Activated T-cell treated with anti-CD3 and anti-CD28 coated beads for 4 hours (primary cell): ENCODE measurements at regions not wholly inside any gene's neighbourhood (a gene's known extent, or its start where the extent isn't known, plus 50 kb on each side); places are given as distances from the start of the nearest gene placed in this dataset.
"Not testable (repeated sequence)": the region's sequence is repeated elsewhere in the genome, so short reads cannot be mapped to it uniquely, and the experiment has no call there.

Source experiments
- DNase-seq: peaks from one replicate; pipeline ENCODE4 v3.0.0-alpha.2; 2020

DNA sequence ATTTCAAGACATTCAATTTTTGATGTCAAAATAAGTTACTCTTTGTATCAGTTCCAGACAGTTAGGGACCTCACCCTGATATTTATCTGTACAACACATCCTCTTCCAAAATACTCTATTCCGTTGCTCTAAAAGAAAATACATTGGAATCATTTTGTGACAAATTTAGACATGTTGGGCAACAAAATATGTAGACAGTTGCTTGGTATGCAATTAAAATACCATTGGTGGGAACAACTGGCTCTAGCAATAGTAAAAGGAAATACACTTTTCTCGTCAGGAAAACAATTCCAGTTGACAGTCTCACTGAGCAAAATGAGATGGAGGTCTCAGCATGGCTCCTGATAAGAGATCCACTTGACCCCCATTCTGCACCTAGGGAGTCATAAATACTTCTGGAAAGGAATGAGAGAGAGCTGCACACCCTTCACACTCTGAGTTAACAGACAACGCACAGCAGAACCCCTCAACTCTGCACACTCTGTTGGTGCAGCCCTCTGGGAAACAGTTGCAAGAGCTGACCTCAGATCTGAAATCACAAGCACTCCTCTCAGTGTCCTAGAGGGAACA lies 171.3 kb upstream of the NT5E start:
- DNase-seq = no peak

DNA sequence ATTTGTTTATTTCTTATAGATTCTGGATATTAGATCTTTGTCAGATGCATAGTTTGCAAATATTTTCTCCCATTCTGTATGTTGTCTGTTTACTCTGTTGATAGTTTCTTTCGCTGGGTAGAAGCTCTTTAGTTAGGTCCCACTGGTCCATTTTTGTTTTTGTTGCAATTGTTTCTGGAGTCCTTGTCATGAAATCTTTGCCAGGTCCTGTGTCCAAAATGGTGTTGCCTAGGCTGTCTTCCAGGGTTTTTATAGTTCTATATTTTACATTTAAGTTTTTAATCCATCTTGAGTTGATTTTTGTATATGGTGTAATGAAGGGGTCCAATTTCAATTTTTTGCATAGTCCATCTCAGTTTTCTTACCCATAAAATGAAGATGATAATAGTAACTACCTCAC lies 173.9 kb upstream of the NT5E start:
- not testable (repeated sequence) for DNase-seq

DNA sequence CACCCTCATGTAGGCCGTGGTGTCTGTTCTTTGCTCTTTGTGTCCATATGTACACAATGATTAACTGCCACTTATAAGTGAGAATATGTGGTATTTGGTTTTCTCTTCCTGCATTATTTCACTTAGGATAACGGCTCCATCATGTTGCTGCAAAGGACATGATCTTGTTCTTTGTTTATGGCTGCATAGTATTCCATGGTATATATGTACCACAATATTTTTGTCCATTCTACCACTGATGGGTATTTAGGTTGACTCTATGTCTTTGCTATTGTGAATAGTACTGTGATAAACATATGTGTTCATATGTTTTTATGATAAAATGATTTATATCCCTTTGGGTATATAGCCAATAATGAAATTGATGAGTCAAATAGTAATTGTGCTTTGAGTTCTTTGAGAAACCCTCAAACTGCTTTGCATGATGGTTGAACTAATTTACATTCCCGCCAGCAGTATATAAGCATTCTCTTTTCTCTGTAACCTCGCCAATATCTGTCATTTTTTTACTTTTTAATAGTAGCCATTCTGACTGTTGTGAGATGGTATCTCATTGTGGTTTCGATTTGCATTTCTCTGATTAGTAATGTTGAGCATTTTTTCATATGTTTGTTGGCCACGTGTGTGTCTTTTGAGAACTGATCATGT lies 174.4 kb upstream of the NT5E start:
- no peak for DNase-seq

DNA sequence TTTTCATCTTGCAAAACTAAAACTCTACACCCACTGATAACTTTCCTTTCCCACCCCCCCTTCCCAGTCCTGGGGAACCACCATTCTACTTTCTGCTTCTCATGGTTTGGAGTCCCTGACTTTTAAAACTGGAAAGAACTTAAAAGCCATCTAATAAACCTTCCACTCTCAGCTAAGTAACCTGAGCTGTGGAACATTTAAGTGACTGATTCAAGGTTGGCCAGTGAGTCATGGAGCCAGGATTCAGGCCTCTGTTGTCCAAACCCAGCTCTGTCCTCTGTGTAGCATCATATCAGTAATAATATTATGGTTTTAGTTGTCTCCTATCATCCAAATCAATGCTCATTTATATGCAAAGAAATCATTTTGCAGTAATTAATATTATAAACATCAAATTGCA lies 176.0 kb upstream of the NT5E start:
- no peak for DNase-seq

DNA sequence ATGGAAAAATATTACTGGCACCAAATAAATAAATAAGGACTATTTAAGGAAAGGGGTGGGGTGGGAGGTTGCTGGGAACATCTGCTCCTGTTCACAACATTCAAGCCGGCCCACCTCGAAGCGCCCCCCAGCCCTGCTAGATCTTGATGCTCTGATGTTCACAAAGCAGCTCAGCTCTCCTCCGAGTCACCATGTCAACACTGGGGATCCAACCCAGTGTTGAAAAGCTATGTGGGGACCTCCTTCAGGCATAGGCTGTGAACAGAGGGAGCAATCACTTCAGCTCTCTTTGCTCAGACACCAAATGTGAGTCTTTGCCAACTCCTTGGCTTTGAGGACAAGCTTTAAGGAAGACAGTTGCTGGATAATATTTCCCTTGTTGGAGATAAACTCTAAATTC lies 176.8 kb upstream of the NT5E start:
- no peak for DNase-seq

DNA sequence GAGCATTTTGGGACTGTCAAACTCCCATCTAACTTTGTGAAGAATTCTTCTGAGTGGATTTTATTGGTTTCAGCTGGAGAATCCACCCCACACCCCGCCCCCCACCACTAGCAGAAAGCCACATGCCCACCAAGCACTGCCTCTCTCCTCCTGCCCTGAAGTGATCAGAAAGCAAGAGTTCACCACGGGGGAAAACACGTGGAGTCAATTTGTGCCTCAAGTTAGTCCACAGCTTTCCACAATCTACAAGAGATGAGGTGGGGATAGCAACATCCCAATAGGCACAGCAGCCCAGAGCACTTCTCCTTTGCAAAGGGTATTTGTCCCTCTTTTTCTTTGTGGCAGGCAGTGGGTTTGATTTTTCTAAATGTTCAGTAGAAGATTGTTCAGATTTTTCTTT lies 177.3 kb upstream of the NT5E start:
- DNase-seq = no peak

DNA sequence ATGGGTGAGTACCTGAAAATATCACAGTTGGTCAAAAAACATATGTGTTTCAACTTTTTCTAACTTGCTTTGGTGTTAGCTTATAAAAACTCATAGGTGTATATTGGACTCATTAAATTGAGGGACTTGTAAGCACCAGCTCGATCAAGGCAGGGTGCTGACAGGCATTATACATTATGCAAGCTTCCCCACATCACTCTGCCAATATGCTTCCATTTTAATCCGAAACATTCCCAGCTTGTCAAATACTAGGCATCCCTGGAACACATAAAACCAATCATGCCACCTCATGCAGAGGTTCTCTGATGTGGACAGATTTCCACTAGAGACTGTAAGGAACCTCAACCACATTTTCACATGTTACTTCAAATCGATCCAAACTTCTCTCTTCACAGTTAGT lies 187.3 kb upstream of the NT5E start:
- no peak for DNase-seq

DNA sequence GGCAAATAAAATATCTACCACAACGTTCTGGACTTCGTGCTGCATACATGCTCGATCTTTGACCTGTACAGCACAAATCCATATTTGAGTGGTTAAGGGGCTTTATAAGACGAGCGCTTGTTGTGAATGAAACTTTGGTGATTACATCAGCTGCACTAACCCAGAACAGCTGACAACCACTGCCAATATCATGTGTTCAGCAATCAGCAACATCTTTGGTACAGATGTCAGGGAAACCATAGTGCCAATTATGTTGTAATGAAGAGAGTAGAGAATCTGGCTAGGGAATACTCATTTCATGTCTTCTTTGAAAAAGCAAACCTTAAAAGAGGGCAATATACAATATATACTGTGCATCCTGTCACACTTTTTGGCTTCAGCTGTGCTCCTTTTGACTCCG lies 188.6 kb upstream of the NT5E start:
- no peak for DNase-seq

DNA sequence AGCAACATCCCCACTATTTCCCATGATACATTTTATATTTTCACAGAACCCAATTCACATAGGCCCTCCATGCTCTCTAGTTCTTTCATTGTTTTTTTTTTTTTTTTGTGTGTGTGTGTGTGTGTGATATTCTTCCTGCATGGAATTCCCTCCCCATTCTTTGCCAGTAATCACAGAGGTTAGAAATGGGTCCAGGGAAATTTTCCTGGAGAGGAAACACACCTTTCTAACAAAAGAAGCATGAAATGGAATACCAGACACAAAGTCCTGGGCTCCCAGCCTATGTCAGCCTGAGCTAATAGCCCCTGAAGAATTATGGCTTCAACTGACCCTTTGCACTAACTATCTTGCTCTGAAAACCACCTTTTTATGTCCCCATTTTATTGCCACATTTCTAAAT lies 194.2 kb upstream of the NT5E start:
- no peak for DNase-seq

DNA sequence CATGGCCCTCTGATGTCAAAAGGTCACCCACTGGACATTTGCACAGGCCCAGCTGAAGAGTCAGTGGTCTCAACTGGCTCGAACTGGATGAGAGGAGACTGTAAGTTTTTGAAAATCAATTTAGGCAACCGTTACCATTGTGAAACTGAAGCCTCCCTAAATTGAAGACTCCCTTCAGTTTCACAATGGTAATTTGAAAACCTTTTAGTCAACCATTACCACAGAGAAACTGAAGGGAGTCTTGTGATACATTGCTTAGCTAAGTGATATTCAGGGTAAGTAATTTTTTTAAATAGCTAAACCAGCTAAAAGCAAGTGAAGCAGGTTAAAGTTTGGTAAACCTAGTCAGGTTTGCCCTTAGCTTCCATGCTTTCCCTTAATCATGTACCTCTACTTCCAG lies 197.3 kb upstream of the NT5E start:
- no peak for DNase-seq

DNA sequence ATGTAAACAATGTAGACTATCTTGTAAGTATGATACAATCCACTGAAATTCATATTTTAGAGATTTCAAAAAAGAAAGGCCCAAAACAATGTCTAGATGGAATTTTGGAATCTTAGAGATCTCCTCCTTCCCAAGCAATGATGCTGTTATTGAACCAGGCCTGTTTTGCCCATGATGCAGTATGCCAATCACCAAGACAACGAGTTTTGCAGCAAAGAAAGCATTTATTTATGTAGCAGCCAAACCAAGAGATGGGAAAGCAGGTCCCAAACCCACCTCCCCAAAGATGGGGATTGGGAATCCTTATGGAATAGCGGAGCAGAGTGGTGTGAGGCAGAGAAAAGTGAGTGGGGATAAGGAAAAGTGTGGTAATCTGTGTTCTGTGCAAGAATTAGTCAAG lies 197.8 kb upstream of the NT5E start:
- no peak for DNase-seq

DNA sequence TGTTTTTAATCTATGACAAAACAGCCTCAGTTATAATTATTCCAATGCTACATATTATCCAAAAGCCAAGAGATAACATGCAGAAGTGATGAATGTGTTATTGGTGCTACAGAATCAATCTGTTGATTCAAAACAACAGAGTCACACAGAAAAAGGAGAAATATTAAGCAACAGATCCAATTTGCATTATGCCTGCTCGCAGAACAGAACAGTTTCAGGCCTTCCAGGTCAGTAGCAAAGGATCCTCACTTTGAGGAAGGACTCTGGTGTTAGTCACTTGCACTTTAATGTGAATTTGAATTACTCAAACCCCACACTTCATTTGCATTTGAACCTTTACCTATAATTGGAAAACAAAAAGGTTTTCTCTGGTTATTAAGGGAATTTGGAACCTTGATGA lies 198.6 kb upstream of the NT5E start:
- no peak for DNase-seq

DNA sequence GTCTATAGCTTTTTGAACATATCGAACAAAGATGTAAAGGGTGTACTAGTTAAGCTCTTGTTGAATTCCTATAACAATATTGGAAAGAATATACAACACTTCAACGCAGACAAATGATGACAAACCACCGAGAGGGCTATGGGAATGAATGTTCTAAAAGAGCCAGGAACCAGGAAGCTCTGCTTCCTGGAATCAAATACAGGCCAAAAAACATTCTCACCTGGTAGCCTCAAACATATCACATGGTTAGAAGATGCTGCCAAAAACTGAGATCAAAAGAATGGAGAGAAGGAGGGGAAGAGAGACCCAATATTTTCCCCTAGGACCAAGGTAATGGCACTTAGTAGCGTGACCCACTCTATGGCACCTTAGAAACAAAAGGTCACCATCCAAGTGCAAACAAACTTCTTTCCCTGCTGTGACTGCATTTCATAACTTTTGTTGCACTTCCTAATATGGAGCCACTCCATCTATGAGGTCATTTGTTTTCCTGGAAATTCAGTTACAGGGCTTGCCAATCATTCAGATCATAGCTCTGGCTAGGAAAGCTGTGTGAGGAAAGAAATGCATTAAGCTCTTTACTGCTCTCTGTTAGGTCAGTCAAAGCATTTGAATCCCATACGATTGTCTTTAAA lies 199.2 kb upstream of the NT5E start:
- no peak for DNase-seq

DNA sequence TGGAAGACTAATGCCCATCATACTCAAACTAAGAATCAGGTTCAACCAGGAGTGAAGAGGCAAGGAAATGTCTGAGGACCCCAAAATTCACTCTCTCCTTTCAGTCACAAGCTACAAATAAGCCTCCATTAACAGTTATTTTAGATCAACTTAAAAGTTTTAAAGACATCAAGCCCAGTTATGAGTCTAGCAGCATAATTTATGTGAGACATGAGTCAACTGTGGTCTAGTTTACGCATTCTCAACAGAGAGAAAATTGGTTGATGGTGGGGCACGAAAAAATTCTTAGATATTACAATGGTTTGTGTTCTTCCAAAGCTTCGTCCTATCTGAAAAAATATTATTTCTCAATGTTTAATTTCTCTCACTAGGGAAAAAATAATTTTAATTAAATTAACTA lies 204.9 kb upstream of the NT5E start:
- DNase-seq = no peak

DNA sequence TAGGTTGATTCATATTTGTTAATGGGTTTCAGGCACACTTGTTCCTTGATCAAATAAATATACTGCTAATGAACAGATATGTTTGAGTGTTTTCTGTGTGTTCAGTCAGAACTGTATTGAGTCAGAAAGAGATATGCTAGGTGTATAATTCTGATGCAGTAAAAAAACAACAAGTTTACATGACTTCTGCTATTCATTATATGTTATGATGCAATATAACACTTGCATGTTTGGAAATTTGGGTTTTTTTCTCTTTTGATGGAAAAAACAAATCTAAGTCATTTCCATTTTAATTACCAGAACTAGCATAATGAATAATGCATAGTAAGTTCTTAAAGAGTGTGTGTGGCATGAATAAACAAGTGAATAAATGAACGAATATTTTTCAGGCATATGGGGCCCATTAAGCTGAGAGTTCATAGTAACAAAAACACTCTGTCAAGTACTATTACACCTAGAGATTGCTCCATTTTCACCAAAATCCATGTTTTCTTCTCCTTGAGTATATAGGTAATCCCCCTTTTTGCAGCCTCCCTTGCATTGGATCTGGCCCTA lies 208.3 kb upstream of the NT5E start:
- no peak for DNase-seq

DNA sequence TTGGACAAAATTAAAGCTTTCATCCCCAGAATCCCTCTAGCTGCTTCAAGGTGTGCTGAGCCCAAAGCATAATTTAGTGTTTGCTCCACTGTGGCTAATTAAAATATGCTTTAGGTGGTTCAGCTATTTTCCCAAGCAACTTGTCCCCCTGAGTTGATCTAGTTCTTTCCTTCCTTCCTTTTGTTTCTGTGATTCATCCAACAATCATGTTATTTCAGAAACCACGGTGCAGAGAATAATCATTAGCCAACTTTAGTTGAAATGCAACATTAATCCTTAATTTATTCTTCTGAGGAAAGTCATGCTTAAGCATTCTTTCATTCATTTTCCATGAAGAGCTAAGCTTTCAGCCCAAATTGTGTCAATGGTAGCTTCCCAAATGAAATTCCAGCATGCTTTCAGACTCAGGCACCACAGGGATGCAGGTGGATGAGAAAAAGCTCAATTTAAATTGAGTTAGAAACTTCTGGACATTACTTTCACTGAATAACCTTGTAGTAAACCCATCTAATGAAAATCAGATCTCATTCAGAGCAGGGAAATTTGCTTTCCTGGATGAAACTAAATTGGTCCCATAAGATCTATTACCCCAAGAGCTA lies 209.0 kb upstream of the NT5E start:
- DNase-seq = no peak

DNA sequence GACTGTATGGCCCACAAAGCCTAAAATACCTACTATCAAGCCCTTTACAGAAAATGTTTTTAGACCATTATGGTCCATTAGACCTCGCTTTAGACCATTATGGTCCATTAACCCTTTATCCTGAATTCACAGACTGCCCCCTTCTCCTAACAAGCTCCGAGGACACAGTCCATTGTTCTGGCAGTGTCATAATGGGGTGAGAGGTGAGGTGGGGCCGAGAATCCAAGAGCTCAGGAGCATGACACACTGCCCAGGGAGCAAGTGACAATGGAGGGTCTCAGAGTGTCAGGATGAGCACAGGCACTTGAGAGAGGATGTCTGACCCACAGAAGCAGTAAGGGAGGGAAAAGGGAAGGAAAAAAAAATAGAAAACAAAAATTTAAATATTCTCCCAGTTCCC lies 212.4 kb upstream of the NT5E start:
- no peak for DNase-seq

DNA sequence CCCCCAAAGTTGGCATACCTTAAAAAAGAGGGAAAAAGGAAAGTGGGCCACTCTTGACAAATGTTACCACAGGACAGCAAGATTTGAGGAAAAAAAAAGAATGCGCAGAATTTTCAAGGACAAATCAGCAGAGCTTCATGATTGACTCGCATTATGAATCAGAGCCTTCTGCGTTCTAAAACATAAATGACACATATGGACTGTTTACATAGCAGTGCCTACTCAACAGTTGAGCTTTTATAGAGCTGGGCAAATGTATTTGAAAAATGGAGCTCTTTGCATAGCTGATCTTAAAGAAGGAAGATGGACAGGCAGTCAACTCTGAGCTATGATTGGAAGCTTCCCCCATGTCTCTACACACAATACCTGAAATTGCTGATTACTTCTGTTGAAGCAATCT lies 213.2 kb upstream of the NT5E start:
- no peak for DNase-seq

DNA sequence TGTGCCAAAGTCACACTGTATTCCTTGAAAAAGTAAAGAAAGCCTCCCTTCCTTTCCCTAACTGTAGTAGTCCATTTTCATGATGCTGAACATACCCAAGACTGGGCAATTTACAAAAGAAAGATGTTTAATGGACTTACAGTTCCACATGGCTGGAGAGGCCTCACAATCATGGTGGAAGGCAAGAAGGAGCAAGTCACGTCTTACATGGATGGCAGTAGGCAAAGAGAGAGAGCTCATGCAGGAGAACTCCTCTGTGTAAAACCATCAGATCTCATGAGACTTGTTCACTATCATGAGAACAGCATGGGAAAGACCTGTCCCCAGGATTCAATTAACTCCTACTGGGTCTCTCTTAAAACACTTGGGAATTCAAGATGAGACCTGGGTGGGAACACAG lies 222.5 kb upstream of the NT5E start:
- DNase-seq = not testable (repeated sequence)

DNA sequence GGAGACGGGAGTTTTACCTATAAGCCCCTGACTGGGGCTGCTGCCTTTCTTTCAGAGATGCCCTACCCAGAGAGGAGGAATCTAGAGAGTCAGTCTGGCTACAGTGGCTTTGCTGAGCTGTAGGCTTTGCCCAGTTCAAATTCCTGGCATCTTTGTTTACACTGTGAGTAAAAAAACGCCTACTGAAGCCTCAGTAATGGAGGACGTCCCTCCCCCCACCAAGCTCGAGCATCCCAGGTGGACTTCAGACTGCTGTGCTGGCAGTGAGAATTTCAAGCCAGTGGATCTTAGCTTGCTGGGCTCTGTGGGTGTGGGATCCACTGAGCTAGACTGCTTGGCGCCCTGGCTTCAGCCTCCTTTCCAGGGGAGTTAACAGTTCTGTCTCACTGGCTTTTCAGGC lies 237.1 kb upstream of the NT5E start:
- not testable (repeated sequence) for DNase-seq

DNA sequence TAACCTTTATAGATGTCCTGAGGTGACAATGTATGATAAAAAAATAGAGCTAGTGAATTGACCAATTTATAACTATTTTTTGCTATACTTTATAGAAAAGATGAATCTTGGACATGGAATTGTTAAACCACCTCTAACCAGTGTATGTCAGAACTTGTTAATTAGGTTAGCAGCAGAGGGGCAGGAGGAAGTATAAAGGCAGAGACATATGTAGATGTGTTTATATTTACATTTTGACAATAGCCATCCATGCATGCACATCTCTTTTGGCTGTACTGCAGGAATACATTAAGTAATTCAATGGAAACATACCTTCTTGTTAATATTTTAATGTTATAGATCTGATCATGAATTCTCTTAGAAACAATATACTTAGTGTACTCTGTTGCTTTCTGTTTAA lies 254.6 kb upstream of the NT5E start:
- no peak for DNase-seq

DNA sequence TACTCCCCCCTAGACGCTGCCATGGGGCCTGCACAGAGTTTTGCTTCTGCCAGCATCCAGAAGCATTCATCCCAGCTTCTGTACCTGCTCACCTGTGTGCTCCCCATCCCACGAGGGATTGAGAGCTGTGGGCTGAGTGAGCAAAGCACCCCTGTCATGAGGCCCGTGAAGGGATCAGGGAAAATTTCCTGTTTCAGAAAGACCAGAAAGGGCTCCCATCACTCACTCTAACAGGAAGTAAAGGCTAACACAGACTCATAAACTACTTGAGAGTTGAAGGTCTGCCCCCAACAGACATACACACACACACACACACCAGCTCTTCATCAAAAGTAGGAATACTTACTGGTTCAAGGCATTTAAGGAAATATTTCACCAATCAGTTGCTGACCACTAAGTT lies 256.5 kb upstream of the NT5E start:
- no peak for DNase-seq

DNA sequence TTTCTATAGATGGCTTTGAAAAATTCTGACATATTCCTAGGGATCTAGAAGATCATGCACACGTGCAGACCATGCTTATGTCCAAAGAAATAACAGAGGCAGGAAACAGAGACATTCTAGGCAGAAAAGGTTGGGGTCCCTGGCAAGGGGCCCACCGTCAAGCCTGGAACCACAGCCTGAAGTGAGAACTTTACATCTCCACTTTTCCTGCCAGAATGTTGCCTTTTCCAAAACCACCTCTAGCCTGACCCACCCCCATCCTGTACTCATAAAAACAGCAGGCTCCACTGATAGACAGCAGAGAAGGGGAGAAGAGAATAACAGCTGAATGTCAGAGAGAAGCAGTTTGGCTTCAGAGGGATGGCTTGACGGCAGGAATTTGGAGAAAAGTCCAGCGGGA lies 257.3 kb upstream of the NT5E start:
- no peak for DNase-seq

DNA sequence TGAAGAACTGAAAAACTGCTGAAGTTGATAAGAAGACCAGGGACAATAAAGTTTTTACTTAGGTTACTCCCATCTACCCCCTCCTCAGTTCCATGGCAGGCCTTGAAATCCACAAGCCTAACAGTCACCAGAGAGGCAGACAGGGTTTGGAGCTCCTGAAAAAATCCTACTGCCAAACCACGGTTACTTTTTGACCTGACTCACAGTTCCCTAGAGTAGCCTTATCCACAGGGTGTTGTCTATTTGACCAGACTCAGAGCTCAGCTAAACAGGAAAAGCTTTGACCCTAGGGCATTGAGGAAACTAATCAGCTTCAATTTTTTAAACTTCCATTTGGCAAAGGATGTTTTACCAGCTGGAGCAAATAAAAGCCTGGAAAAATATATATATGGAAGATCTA lies 257.7 kb upstream of the NT5E start:
- DNase-seq = no peak
